ENCODE measurements at regions not wholly inside any gene's neighbourhood (a gene's known extent, or its start where the extent isn't known, plus 50 kb on each side); places are given as distances from the start of the nearest gene placed in this dataset.

GRCh38 chr6:81242624-81243023 is 509.9 kb downstream of the TENT5A start:
- Histone ChIP-seq H3K27me3 (ENCODE audit: control insufficient read depth in 4 of 4, insufficient read depth in 4 of 4, low read length in 3 of 4) (no peaks in the 10 kb centered on the region), H3K4me1 (ENCODE audit: control insufficient read depth in 4 of 4, insufficient read depth in 4 of 4, low read length in 3 of 4) (no peaks in the 10 kb centered on the region), H3K9ac (ENCODE audit: low read depth in 1 of 2, low read length in 2 of 2) (no peak overlapping the region), H3K4me3 (ENCODE audit: low read depth in 1 of 3, low read length in 3 of 3) (no peak overlapping the region), H3K9me3 (ENCODE audit: control insufficient read depth in 4 of 4, low read length in 3 of 4) (peaks cover 0 to 4% (median 0%) of the 10 kb centered on the region in 4 donors), H3K27ac (ENCODE audit: low read depth in 1 of 2, low read length in 2 of 2) (no peak overlapping the region), H3K36me3 (ENCODE audit: control insufficient read depth in 4 of 4, insufficient read depth in 3 of 4, low read depth in 1 of 4, low read length in 3 of 4) (no peaks in the 10 kb centered on the region)
- 84% methylated on average over 1 of the region's 1 CpG for WGBS
- no peak for DNase-seq (ENCODE audit: low spot score)
- TF ChIP-seq ZBTB33 (IDR thresholded peaks at IDR 0.05): no peak
- TF ChIP-seq RXRA (IDR thresholded peaks at IDR 0.05): no peak
- TF ChIP-seq NR2F2 (IDR thresholded peaks at IDR 0.05): no peak
- TF ChIP-seq FOXA2 (IDR thresholded peaks at IDR 0.05): no peak
- no peak for TF ChIP-seq GABPA (IDR thresholded peaks at IDR 0.05 in 1 of 2, conservative IDR thresholded peaks at IDR 0.05 in 1 of 2)

- TF ChIP-seq TAF1 (conservative IDR thresholded peaks at IDR 0.05) (no peak), RAD21 (IDR thresholded peaks at IDR 0.05) (peak; percentile 92 to 93), CTCF (IDR thresholded peaks at IDR 0.05; ENCODE audit: low read depth, low read length, missing input control) (peak; percentile 50), HNF4A (conservative IDR thresholded peaks at IDR 0.05) (peak in 1 of 2 donors; percentile 56)
- no peaks in the 10 kb centered on the region for H3K4me1 ChIP-seq (ENCODE audit: control insufficient read depth in 4 of 4, insufficient read depth in 4 of 4, low read length in 3 of 4)
- no peak for DNase-seq (ENCODE audit: low spot score)
- H3K4me3 ChIP-seq (ENCODE audit: low read depth in 1 of 3, low read length in 3 of 3): no peak overlapping the region
- H3K9ac ChIP-seq (ENCODE audit: low read depth in 1 of 2, low read length in 2 of 2): no peak overlapping the region
- H3K9me3 ChIP-seq (ENCODE audit: control insufficient read depth in 4 of 4, low read length in 3 of 4): peaks cover 0 to under 1% (median 0%) of the 10 kb centered on the region in 4 donors
- H3K36me3 ChIP-seq (ENCODE audit: control insufficient read depth in 4 of 4, insufficient read depth in 3 of 4, low read depth in 1 of 4, low read length in 3 of 4): no peaks in the 10 kb centered on the region
- no peak overlapping the region for H3K27ac ChIP-seq (ENCODE audit: low read depth in 1 of 2, low read length in 2 of 2)
- WGBS: 33% methylated on average over 5 of the region's 5 CpGs
- no peaks in the 10 kb centered on the region for H3K27me3 ChIP-seq (ENCODE audit: control insufficient read depth in 4 of 4, insufficient read depth in 4 of 4, low read length in 3 of 4)
Observed at GRCh38 chr6:81241126-81242041, 511.1 kb downstream of the TENT5A start.

- TF ChIP-seq REST (IDR thresholded peaks at IDR 0.05) (no peak), SP1 (IDR thresholded peaks at IDR 0.05) (no peak), FOXA1 (IDR thresholded peaks at IDR 0.05) (no peak), JUND (IDR thresholded peaks at IDR 0.05) (no peak), RXRA (IDR thresholded peaks at IDR 0.05) (no peak), NR2F2 (IDR thresholded peaks at IDR 0.05) (no peak), TAF1 (conservative IDR thresholded peaks at IDR 0.05) (no peak), HNF4G (IDR thresholded peaks at IDR 0.05) (no peak), CTCF (IDR thresholded peaks at IDR 0.05; ENCODE audit: low read depth, low read length, missing input control) (no peak), MAX (IDR thresholded peaks at IDR 0.05) (no peak)
- DNase-seq (ENCODE audit: low spot score): no peak
Observed at GRCh38 chr6:81238390-81238789, 514.1 kb downstream of the TENT5A start.

More at GRCh38 chr6:81238390-81238789, 514.1 kb downstream of the TENT5A start:
- Histone ChIP-seq H3K9me3 (ENCODE audit: control insufficient read depth in 4 of 4, low read length in 3 of 4) (no peaks in the 10 kb centered on the region), H3K4me3 (ENCODE audit: low read depth in 1 of 3, low read length in 3 of 3) (no peak overlapping the region), H3K9ac (ENCODE audit: low read depth in 1 of 2, low read length in 2 of 2) (no peak overlapping the region), H3K36me3 (ENCODE audit: control insufficient read depth in 4 of 4, insufficient read depth in 3 of 4, low read depth in 1 of 4, low read length in 3 of 4) (no peaks in the 10 kb centered on the region), H3K27ac (ENCODE audit: low read depth in 1 of 2, low read length in 2 of 2) (no peak overlapping the region), H3K27me3 (ENCODE audit: control insufficient read depth in 4 of 4, insufficient read depth in 4 of 4, low read length in 3 of 4) (no peaks in the 10 kb centered on the region), H3K4me1 (ENCODE audit: control insufficient read depth in 4 of 4, insufficient read depth in 4 of 4, low read length in 3 of 4) (no peaks in the 10 kb centered on the region)
